ENCODE measurements at regions not wholly inside any gene's neighbourhood (a gene's known extent, or its start where the extent isn't known, plus 50 kb on each side); places are given as distances from the start of the nearest gene placed in this dataset.

DNA sequence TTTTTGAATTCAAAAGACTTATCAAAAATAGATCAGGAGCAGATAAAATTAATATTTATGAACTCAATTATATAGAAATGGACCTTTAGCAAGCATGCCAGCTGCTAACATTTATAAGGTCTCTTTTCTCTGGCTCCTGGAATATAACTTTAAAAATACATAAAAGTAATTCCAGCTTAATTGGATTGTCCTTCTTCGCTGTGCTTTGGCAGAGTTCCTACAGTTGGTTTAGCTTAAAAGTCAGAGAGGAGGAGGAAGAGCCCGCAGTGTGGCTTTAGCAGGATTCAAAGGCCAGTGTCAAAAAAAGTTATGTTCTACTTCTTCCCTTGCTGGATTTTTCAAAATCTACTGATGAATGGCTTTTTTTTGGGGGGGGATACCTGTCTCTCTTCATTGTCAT is 1484.9 kb upstream of the TMEM132C start (continued):
- TF ChIP-seq, protein P1, sequence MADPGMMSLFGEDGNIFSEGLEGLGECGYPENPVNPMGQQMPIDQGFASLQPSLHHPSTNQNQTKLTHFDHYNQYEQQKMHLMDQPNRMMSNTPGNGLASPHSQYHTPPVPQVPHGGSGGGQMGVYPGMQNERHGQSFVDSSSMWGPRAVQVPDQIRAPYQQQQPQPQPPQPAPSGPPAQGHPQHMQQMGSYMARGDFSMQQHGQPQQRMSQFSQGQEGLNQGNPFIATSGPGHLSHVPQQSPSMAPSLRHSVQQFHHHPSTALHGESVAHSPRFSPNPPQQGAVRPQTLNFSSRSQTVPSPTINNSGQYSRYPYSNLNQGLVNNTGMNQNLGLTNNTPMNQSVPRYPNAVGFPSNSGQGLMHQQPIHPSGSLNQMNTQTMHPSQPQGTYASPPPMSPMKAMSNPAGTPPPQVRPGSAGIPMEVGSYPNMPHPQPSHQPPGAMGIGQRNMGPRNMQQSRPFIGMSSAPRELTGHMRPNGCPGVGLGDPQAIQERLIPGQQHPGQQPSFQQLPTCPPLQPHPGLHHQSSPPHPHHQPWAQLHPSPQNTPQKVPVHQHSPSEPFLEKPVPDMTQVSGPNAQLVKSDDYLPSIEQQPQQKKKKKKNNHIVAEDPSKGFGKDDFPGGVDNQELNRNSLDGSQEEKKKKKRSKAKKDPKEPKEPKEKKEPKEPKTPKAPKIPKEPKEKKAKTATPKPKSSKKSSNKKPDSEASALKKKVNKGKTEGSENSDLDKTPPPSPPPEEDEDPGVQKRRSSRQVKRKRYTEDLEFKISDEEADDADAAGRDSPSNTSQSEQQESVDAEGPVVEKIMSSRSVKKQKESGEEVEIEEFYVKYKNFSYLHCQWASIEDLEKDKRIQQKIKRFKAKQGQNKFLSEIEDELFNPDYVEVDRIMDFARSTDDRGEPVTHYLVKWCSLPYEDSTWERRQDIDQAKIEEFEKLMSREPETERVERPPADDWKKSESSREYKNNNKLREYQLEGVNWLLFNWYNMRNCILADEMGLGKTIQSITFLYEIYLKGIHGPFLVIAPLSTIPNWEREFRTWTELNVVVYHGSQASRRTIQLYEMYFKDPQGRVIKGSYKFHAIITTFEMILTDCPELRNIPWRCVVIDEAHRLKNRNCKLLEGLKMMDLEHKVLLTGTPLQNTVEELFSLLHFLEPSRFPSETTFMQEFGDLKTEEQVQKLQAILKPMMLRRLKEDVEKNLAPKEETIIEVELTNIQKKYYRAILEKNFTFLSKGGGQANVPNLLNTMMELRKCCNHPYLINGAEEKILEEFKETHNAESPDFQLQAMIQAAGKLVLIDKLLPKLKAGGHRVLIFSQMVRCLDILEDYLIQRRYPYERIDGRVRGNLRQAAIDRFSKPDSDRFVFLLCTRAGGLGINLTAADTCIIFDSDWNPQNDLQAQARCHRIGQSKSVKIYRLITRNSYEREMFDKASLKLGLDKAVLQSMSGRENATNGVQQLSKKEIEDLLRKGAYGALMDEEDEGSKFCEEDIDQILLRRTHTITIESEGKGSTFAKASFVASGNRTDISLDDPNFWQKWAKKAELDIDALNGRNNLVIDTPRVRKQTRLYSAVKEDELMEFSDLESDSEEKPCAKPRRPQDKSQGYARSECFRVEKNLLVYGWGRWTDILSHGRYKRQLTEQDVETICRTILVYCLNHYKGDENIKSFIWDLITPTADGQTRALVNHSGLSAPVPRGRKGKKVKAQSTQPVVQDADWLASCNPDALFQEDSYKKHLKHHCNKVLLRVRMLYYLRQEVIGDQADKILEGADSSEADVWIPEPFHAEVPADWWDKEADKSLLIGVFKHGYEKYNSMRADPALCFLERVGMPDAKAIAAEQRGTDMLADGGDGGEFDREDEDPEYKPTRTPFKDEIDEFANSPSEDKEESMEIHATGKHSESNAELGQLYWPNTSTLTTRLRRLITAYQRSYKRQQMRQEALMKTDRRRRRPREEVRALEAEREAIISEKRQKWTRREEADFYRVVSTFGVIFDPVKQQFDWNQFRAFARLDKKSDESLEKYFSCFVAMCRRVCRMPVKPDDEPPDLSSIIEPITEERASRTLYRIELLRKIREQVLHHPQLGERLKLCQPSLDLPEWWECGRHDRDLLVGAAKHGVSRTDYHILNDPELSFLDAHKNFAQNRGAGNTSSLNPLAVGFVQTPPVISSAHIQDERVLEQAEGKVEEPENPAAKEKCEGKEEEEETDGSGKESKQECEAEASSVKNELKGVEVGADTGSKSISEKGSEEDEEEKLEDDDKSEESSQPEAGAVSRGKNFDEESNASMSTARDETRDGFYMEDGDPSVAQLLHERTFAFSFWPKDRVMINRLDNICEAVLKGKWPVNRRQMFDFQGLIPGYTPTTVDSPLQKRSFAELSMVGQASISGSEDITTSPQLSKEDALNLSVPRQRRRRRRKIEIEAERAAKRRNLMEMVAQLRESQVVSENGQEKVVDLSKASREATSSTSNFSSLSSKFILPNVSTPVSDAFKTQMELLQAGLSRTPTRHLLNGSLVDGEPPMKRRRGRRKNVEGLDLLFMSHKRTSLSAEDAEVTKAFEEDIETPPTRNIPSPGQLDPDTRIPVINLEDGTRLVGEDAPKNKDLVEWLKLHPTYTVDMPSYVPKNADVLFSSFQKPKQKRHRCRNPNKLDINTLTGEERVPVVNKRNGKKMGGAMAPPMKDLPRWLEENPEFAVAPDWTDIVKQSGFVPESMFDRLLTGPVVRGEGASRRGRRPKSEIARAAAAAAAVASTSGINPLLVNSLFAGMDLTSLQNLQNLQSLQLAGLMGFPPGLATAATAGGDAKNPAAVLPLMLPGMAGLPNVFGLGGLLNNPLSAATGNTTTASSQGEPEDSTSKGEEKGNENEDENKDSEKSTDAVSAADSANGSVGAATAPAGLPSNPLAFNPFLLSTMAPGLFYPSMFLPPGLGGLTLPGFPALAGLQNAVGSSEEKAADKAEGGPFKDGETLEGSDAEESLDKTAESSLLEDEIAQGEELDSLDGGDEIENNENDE (IDR thresholded peaks at IDR 0.05; ENCODE audit: insufficient replicate concordance, low read length), result no peak
- no peak for TF ChIP-seq SIN3A (conservative IDR thresholded peaks at IDR 0.05 in 1 of 2, IDR thresholded peaks at IDR 0.05 in 1 of 2; ENCODE audit: low read depth in 1 of 2, low read length in 2 of 2)
- TF ChIP-seq GABPA (IDR thresholded peaks at IDR 0.05; ENCODE audit: borderline replicate concordance, insufficient read depth, low read length), result no peak
- TF ChIP-seq ZNF274 (IDR thresholded peaks at IDR 0.05; ENCODE audit: borderline replicate concordance, extremely low read depth, low read length), result no peak
